Stimulated activated CD8-positive, alpha-beta memory T cell treated with anti-CD3 and anti-CD28 coated beads, Interleukin-12 subunit alpha, Interleukin-12 subunit beta, amount 100 ng/mL, for 24 hours (primary cell): ENCODE measurements at regions not wholly inside any gene's neighbourhood (a gene's known extent, or its start where the extent isn't known, plus 50 kb on each side); places are given as distances from the start of the nearest gene placed in this dataset.
"Not testable (repeated sequence)": the region's sequence is repeated elsewhere in the genome, so short reads cannot be mapped to it uniquely, and the experiment has no call there.

Experiments
- DNase-seq: peaks from one replicate; pipeline ENCODE4 v3.0.0-alpha.2; 2020; ENCODE audit errors: extremely low read depth

DNA sequence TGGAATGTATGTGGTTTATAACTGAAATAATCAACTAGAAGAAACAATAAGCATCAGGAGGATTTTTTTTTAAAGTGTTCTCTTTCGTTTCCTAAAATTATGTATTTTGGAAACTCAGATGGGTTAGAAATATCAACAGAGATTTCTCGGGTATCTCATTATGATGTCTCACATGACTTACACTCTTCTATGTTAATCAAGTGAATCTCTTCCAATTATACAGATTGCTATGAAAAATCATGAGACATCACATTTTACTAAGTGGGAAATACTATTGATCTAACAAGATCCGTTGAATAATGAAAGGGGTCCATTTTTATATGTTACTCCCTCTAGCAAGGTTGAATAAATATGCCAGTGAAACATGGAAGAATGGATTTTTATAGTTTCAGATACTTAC lies 54.7 kb upstream of the NRIP1 start:
- no peak for DNase-seq

DNA sequence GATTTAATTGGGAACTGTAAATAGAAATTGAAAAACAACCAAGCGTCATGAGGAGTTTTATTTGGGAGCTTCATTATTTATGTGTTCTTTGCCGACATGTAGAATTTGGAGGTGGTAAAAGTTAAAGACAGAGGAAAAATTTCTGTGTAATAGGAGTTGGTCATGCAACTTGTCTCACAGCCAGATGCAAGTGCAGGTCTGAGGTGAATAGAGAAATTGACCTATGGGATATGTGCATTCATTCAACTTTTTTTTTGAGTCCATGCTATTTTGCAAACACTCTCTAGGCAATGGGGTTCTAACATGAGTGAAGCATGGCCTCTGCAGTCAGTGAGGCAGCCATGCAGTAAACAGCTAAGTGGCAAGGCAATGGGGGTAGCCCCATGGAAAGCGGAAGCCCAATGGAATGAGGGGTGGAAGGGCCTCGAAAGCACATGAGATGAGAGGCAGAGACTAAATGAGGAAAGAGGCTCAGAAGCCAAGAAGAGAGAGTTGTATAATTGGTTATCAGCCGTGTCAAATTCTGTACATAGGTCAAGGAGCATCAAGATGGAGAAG lies 56.4 kb upstream of the NRIP1 start:
- DNase-seq: no peak

GRCh38 chr21:15121655-15122120 lies 56.9 kb upstream of the NRIP1 start:
- DNase-seq: no peak

GRCh38 chr21:15122241-15122640 lies 57.4 kb upstream of the NRIP1 start:
- no peak for DNase-seq

- no peak for DNase-seq
Measured at GRCh38 chr21:15124731-15125130, 59.9 kb upstream of the NRIP1 start.

DNA sequence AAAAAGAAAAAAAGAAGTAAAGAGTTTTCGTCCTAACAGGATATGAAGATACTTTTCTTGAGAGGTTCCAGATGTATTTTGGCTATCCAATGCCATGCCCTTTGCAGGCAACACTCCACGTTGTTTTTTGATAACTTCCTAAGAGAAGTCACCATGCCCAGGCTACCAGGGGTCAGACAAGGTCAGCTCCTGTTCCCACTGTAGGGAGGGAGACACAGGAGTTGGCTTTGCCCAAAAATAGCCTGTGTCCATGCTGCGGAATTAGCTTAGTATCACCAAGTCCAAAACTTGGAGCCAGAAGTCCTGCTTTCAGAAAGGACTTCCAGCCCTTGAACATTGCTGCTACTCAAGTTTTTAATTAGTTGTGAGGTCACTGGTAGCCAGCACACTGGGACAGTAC lies 62.1 kb upstream of the NRIP1 start:
- DNase-seq: no peak

DNA sequence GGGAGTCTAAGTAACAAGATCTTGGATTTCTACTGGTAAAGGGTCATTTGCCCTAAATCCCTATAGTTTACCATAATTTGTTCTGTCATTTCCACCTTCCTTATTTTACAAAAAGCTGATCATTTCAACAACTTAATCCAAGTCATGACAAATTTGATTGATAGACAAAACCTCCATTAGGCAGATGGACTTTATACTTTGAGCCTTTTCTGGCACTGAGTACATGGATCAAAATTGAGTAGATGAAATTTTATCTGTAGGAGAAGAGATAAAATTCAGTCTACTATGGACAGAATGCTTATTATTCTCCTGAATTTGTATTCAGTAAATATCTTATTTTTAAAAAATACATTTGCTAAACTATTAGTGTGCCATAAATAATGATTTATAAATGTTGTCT lies 62.6 kb upstream of the NRIP1 start:
- DNase-seq: no peak

GRCh38 chr21:15128267-15128666 lies 63.5 kb upstream of the NRIP1 start:
- DNase-seq: no peak

GRCh38 chr21:15128714-15129113 lies 63.9 kb upstream of the NRIP1 start:
- DNase-seq: not testable (repeated sequence)

DNA sequence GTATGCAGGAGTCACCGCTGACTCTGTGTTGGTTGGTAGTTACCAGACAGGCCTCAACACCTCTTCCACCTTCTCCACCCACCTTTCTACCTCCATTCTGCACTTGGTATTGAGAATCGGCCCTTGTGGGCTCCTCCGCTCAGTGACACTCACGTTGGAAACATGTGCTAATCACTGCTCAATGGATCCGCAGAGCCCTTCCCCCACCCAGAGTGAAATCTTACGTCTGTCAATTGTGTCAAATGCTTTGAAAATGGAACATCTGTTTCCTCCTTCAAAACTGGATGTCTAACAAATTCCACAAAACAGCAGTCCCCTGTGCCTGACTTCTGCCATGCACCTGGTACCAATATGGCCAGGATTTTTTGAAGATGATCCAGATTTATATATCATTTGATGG lies 65.5 kb upstream of the NRIP1 start:
- no peak for DNase-seq

DNA sequence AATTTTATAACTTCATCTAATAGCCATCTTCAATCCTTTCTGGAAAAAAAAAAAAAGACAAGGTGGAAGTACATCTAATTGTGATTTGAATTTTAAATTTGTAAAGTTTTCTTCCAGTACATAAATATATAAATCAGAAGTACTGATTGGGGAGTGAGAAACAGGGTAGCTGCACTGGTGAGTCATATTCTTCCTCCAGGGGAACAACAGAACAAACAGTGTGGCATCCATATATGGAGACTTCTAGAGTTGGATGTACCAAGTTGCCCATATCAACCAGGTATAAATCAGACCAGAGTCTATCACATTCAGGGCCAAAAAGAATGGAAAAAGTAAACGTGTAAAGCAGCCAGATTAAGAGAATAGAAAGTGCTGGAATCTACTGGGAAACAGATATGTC lies 66.0 kb upstream of the NRIP1 start:
- DNase-seq: no peak

GRCh38 chr21:15132781-15133180 lies 68.0 kb upstream of the NRIP1 start:
- no peak for DNase-seq

DNA sequence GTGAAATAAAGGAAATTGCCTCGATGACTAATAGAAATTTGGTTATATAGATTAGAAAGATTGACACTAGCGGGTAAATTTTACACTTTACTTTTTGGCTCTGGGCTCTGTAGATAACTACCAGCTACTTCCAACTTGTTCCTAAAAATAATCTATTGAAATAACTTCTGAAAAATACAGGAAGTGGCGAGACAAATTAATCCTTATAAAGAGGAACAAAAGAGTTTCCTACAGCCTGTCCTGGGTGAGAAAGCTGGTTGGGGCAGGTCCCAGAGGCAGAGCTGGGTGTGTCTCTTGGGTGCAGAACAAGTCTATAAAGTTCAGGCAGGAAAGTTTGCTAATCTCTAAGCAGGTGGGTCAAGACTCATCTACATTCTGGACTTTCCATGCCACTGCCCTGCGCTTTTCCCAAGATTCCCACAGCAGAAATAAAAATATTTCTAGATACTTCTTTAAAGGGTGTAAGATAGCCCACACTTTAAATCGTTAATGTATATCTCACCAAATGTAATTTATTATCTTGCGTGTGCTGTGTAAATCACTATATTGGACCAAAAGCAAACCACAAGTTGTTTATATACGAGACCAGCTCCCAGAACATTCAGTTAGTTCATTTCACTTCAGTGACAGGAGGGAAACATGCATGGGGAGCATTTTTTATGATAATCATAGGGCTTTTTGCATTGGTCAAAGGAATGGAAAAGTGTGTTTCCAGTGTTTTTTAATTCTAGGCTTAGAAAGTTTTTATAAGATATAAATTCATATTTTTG lies 70.1 kb upstream of the NRIP1 start:
- no peak for DNase-seq

GRCh38 chr21:15135867-15136629 lies 71.2 kb upstream of the NRIP1 start:
- DNase-seq: no peak

DNA sequence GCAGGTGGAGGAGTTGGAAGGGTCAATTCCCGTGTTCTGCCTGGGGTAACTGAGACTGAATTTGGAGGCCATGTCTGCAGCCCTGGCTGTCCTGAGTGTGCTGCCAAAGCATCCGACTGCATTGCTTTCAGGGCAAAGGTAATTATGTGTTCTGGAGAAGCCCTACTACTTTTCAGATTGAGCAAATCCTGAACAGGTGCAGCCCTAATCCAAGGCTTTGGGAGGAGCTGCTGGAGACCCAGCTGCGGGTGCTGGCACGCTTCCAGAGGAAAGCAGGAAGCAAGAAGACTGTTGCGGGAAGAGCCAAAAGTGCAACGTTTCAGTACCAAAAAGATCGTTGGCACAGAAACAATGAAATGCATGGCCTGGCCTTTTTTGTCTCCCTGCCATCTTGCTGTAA lies 73.7 kb upstream of the NRIP1 start:
- DNase-seq: no peak

DNA sequence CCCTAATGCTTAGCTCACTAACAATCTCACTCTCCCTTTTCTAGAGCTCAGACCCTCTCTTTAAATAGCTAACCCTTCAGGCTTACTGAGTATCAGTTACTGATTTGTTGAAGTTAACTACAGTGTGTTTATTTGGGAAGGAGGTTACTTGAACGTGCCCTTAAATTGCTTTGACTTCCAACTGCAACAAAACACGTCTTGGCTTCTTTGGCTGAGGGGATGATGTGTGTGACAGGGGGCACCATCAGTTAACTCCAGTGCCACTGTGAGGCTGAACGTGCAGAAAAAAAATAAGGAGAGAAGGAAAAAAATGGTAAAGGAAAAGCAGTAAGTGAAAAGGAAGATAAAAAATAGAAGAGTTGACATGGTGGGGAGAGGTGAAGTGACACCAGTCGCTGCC lies 75.1 kb upstream of the NRIP1 start:
- no peak for DNase-seq

- DNase-seq: no peak
Measured at GRCh38 chr21:15140321-15141019, 75.7 kb upstream of the NRIP1 start.

DNA sequence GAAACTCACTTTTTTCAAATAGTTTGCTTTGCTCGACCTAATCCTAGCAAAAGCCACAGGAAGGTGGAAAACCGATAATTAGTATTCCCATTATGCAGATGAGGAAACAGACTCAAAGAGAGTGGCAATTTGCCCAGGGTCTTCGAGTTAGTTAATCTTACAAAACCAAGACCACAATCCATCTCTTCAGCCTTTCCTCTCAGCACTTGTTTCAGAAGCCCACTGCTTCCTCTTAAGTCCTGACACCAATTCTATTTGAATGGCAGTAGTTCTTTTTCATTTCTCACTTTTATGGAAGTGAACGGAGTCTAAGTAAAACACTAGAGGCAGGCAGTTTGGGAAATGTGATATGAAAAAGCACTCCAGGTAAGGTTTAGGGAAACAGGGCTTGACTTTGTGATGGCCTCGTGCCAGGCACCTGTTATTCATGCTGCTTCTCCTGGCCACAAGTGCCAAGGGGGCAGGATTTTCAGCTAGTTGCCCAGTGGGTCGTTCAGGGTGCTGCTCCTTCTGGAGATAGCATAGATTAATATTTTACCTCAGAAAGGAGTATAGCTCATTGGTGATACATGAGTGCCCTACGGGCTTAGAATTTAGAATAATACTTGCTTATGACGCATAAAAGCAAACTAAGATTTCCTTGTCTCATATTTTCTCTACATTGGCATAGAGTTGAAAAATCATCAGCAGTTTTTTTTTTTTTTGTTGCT lies 76.6 kb upstream of the NRIP1 start:
- no peak for DNase-seq

GRCh38 chr21:15144026-15144425 lies 79.2 kb upstream of the NRIP1 start:
- no peak for DNase-seq

GRCh38 chr21:15148437-15148836 lies 83.6 kb upstream of the NRIP1 start:
- DNase-seq: no peak

DNA sequence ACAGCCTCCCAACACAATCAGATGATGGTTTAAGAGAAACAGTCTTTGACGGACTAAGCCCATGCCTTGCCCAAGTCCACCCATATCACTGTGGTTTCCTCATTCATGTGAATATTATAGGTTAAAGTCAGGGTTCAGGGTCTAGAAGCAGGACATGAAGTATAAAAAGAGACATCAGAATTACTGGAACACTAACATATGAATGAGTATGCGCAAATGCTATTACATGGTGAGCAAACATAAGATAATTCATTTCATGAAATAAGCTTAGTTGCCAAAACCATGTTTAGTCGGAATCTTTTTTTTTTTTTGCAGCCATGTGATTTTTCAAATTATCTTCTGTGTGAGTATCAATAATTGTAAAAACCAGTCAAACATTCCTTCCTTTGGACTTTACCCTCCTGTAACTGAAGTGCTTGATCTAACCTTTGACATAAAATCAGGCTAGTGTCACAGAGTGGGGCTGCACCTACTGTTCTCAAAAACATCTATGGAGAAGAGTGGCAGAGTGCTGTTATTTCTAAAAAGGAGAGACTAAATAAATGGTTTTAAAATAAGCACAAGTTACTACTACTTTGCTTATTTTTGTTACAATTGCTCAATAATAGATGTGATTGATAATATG lies 84.9 kb upstream of the NRIP1 start:
- no peak for DNase-seq
